GM23338 (cell line): ENCODE measurements at regions not wholly inside any gene's neighbourhood (a gene's known extent, or its start where the extent isn't known, plus 50 kb on each side); places are given as distances from the start of the nearest gene placed in this dataset.

ENCODE experiments used
- CREB1 ChIP-seq: fragments of 250-450 bp; sonication (Bioruptor Pico); IDR thresholded peaks from 2 replicates; pipeline ENCODE4 v1.5.0; 2020; ENCODE audit warnings: low read depth, mild to moderate bottlenecking, moderate library complexity
- CTCF ChIP-seq, 2 experiments: fragments of 200-600 bp in 1 of 2; sonication (generic) in 1 of 2; conservative IDR thresholded peaks; 2 replicates each; pipeline versions ENCODE4 v1.5.1 to v1.6.1; 2016 to 2017; ENCODE audit warnings: antibody characterized with exemption in 2 of 2, low read depth in 2 of 2, mild to moderate bottlenecking in 2 of 2, moderate library complexity in 1 of 2
- EZH2 ChIP-seq: fragments of 200-600 bp; sonication (generic); IDR thresholded peaks from one replicate; pipeline ENCODE4 v1.8.0; 2017; ENCODE audit warnings: antibody characterized with exemption, mild to moderate bottlenecking, low read depth; ENCODE audit not compliant: unreplicated experiment
- EZH2phosphoT487 ChIP-seq: fragments of 200-600 bp; sonication (generic); IDR thresholded peaks from one replicate; pipeline ENCODE4 v1.8.1; 2018; ENCODE audit warnings: antibody characterized with exemption; ENCODE audit not compliant: unreplicated experiment
- POLR2AphosphoS5 ChIP-seq: IDR thresholded peaks from 2 replicates; pipeline ENCODE4 v1.6.1; 2016; ENCODE audit warnings: antibody characterized with exemption, low read depth
- REST ChIP-seq: IDR thresholded peaks from one replicate; pipeline ENCODE4 v1.6.1; 2018; ENCODE audit warnings: antibody characterized with exemption; ENCODE audit not compliant: unreplicated experiment

GRCh38 chr7:53776323-53776722 lies 740.9 kb downstream of the POM121L12 start:
- TF ChIP-seq EZH2 (no peak), CTCF (conservative IDR thresholded peaks at IDR 0.05; ENCODE audit: low read depth in 2 of 2) (no peak), POLR2AphosphoS5 (no peak), EZH2phosphoT487 (no peak), REST (no peak), CREB1 (CRISPR knock-in tag) (no peak)
